ENCODE measurements at regions not wholly inside any gene's neighbourhood (a gene's known extent, or its start where the extent isn't known, plus 50 kb on each side); places are given as distances from the start of the nearest gene placed in this dataset.
A peak's percentile ranks its signal among the peaks of the same experiment; 100 is the strongest.

DNA sequence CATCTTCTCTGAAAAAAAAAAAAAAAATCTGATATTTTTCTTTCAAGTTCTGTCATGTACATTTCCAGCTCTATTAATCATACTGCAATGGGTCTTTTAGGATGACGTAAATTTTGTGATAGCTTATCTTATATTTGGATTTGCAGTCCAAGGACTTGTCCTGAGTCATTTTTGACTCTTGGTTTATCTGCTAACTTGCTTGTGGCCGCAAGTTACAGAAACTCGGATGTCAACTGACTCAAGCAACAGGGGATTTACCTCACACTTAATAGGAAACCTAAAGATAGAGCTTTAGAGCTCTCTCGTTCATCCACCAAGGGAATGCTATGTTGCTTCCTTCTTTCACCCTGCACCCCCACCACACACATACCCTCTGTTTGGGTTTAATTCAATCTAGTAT is 1433.8 kb upstream of the TENM3 start:
- TF ChIP-seq, protein P1, sequence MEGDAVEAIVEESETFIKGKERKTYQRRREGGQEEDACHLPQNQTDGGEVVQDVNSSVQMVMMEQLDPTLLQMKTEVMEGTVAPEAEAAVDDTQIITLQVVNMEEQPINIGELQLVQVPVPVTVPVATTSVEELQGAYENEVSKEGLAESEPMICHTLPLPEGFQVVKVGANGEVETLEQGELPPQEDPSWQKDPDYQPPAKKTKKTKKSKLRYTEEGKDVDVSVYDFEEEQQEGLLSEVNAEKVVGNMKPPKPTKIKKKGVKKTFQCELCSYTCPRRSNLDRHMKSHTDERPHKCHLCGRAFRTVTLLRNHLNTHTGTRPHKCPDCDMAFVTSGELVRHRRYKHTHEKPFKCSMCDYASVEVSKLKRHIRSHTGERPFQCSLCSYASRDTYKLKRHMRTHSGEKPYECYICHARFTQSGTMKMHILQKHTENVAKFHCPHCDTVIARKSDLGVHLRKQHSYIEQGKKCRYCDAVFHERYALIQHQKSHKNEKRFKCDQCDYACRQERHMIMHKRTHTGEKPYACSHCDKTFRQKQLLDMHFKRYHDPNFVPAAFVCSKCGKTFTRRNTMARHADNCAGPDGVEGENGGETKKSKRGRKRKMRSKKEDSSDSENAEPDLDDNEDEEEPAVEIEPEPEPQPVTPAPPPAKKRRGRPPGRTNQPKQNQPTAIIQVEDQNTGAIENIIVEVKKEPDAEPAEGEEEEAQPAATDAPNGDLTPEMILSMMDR (conservative IDR thresholded peaks at IDR 0.05; ENCODE audit: low read depth, low read length) = no peak
- H3K4me3 ChIP-seq (ENCODE audit: low read depth, low read length) = no peak overlapping the region
- no peak for DNase-seq (ENCODE audit: low read depth)

DNA sequence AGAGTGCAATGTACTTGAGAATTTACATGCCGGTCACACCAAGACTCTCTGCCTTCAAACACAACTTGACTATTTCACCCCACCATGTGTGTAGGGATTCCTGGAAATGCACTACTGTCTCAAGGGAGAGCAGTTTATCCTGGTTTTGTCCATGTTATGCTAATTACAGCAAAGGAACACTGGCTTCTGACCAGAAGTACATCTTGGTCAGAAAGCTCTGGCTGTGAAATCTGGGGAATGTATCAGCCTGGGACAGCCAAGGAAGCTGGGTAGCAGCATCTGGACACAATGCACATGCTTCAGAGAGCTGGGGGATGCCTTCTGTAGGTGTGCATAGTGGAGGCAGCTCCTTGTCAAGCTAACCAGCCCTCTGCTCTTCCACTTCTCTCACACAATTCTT is 1432.6 kb upstream of the TENM3 start:
- TF ChIP-seq, protein P1 (conservative IDR thresholded peaks at IDR 0.05; ENCODE audit: low read depth, low read length) = no peak
- DNase-seq (ENCODE audit: low read depth) = no peak
- no peak overlapping the region for H3K4me3 ChIP-seq (ENCODE audit: low read depth, low read length)

DNA sequence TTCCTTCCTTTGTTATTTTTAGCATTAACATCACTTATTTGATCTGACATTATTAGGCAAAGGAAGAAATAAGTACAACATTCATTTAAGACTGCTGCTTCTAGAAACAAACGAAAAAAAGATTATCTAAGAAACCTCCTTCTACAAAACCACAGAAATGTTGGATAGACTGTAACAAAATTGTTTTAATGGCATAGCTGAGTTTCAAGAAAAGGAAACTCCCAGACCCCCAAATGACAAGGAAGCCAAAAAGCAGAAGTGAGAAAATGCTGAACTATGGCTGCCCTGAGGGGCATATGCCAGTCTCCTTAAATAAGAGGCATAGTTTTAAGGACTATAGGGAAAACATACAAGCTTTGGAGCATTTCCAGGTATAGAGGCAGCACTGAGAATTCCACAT is 1431.6 kb upstream of the TENM3 start:
- H3K4me3 ChIP-seq (ENCODE audit: low read depth, low read length) = no peak overlapping the region
- no peak for DNase-seq (ENCODE audit: low read depth)
- TF ChIP-seq, protein P1 (conservative IDR thresholded peaks at IDR 0.05; ENCODE audit: low read depth, low read length) = no peak

DNA sequence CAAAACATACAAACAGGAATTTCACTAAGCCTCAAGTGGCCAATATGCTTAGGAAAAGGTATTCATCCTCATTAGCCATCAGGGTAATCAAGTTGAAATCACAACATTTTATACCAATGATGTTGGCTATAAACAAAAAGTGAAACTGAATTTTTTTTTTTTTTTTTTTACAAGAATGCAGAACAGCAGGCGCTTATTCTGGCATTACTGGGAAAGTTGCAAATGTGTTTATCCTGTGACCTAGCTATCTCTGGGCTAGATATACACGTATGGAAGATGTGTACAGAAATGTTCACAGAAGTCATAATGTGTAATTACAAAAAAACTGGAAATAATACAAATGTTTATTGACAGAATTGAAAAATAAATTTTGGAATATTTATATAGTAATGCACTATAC is 1430.4 kb upstream of the TENM3 start:
- TF ChIP-seq, protein P1 (conservative IDR thresholded peaks at IDR 0.05; ENCODE audit: low read depth, low read length) = no peak
- no peak overlapping the region for H3K4me3 ChIP-seq (ENCODE audit: low read depth, low read length)
- DNase-seq (ENCODE audit: low read depth) = no peak

DNA sequence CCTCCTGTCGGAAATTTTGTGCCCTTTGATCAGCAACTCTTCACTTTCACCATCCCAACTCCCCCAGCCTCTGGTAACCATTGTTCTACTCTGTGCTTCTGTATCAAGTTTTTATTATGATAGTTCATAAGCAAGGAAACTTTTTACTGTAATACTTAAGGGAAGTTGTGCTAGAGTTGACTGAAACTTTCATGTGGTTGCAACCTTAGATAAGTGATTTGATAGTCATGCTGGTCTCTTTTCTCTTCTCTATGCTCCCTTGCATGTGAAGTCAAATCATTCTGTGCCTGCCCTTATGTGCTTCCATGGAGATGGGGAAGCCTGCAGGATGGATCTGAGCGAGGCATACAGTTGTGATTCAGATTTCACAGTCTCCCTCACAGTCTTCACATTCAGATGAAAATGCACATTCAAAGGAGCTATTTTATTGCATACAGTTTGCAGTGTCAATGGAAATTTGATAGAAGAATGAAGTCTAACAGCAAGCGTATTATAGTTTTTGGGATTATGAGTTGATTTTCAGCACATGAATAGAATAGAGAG is 1428.3 kb upstream of the TENM3 start:
- TF ChIP-seq, protein P1 (conservative IDR thresholded peaks at IDR 0.05; ENCODE audit: low read depth, low read length) = no peak
- DNase-seq (ENCODE audit: low read depth) = no peak

DNA sequence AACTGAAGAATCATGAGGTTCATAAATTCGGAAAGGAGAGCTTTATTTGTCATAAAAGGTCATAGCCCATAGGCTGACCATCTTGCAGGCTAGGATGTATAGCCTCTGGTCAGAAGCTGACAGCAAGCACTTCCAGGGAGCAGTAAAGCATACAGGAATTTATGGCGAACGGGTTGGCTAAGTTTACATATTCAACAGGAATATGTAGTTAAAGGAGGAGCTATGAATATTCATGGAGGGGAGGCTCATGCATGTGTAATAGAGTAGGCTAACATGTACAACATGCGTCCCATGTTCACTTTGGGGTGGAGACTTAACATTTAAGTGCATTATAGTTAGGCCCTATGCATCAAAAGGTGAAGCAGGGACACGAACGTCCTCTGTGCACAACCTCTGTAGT is 1425.7 kb upstream of the TENM3 start:
- no peak for DNase-seq (ENCODE audit: low read depth)
- H3K4me3 ChIP-seq (ENCODE audit: low read depth, low read length) = no peak overlapping the region
- TF ChIP-seq, protein P1 (conservative IDR thresholded peaks at IDR 0.05; ENCODE audit: low read depth, low read length) = no peak

More for the DNA sequence above, 1428.3 kb upstream of the TENM3 start:
- H3K4me3 ChIP-seq (ENCODE audit: low read depth, low read length) = no peak overlapping the region

DNA sequence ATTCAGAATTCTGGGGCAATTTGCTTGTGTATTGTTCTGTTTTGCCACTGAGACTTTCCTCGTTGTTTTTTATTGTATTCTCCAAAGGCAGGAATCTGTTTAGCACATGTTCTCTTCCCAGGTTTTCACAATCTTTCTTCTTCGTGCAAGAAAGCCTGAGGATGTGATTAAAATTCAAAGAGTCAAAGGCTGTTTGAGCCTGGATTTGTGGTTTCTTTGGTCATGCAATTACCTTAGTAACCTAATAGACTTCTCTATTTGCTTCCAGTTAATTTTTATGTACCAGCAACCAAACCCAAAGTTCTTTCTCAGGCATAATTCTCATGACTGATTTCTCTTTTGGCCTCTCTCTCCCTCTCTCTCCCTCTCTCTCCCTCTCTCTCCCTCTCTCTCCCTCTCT is 1420.1 kb upstream of the TENM3 start:
- H3K4me3 ChIP-seq (ENCODE audit: low read depth, low read length) = no peak overlapping the region
- TF ChIP-seq, protein P1 (conservative IDR thresholded peaks at IDR 0.05; ENCODE audit: low read depth, low read length) = no peak
- peak; percentile 13 for DNase-seq (ENCODE audit: low read depth)

Data from epithelial cell of proximal tubule (primary cell).